C4-2B (cell line): ENCODE measurements at regions not wholly inside any gene's neighbourhood (a gene's known extent, or its start where the extent isn't known, plus 50 kb on each side); places are given as distances from the start of the nearest gene placed in this dataset.

Experiments used
- CTCF ChIP-seq: fragments of 450-650 bp; conservative IDR thresholded peaks from 2 replicates; pipeline ENCODE4 v1.5.1; 2017; ENCODE audit warnings: mild to moderate bottlenecking
- ZFX ChIP-seq: fragments of 450-650 bp; IDR thresholded peaks from 2 replicates; pipeline ENCODE4 v1.6.1; 2017

- TF ChIP-seq CTCF, result no peak
- TF ChIP-seq ZFX, result no peak
Observed at GRCh38 chr9:23050548-23050947, 603.9 kb downstream of the DMRTA1 start.
